NCI-H748 treated with DMSO at 0.1 percent for 48 hours (cell line): ENCODE measurements at regions not wholly inside any gene's neighbourhood (a gene's known extent, or its start where the extent isn't known, plus 50 kb on each side); places are given as distances from the start of the nearest gene placed in this dataset.

ENCODE experiments used
- DNase-seq: peaks from one replicate; lab custom pipeline; 2025; lab: John Stamatoyannopoulos, UW

DNA sequence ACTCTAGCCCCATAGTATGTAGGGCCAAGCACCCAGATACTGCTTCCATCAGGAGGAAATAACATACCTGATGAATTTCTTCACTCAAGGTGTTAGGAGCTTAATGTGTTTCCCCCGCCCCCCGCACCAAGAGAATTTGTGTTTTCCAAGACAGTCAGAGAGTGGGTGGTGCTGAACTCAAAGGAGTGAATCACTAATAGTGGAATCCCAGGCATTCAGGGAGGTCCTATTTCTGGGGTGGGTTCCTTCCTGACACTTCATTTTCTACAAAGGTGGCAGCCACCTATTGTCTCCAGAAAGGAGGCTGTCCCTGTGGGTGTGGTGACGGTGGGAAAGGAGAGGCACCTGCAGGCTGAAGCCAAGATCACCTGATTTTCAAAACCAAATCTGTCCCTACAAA is 50.8 kb upstream of the ELF5 start:
- DNase-seq, result no peak

DNA sequence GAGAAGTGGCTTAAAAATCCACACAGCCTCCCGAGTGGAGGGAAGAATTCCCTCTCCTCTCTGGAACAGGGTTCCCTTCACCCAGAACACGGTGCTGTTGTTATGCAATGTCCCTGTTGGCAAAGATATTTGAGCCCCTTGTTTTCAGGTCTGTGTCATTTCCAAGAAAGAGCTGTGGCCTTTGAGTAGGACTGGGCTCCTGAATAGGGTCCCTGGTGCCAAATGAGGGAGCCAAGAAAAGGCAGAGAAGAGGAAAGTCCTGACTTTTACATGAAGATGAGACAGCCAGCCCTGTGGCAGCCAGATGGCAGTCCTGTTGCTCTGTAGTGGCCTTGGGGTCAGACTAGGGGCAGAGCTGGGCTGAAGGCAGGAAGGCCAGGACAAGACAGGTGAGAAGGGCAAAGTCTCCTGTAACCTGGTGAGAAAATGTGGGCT is 51.2 kb upstream of the ELF5 start:
- DNase-seq, result no peak

DNA sequence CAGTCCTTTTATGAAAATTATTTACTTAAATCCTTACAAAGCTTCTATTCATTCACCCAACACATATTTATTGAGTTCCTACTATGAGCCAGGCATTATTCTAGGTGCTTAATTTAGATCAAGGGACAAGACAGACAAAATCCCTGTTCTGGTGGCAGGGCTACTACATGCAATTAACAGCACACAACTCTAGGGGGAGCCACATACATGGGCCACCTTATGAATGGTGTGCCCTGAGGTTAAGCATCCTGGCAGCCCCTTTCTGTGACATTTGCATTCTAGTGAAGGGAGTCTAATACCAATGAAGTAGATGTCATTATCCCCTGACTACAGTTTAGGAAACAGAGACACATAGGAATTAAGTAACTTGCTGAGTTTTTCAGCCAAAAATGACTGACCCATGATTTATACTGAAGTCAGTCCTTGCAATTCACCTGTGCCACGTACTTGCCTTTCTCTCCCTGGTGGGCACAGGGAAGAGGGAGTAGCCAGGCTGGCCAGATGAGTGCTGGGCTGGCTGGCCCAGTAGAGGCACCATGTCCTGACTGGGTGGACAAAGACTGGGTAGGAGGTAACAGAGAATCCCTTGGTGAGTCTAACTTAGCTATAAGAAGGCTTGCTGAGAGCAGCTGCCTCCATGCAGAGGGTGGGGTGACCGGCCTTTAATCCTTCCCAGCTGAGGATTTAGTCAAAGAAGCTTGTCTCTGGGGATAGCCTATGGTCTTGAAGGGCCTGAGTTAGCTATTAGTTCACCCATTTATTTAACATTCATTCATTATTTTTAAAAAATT is 52.0 kb upstream of the ELF5 start:
- peak; percentile 14 for DNase-seq

DNA sequence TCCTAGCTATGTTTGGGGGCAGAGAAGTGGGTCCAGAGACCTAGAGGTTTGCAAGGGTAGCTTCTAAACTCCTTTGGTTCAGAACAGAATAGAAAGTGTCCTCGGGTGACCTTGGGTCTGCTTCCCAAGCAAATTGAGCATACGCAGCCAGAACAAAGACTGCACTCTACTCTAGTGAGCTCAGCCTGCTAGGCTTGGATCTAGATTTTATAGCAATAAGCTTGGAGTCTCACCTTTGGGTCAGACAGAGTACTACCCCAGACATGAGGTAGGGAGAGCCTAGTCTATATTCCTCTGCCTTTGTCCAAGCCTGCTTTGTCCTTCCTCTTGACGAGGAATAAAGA is 52.6 kb upstream of the ELF5 start:
- no peak for DNase-seq

DNA sequence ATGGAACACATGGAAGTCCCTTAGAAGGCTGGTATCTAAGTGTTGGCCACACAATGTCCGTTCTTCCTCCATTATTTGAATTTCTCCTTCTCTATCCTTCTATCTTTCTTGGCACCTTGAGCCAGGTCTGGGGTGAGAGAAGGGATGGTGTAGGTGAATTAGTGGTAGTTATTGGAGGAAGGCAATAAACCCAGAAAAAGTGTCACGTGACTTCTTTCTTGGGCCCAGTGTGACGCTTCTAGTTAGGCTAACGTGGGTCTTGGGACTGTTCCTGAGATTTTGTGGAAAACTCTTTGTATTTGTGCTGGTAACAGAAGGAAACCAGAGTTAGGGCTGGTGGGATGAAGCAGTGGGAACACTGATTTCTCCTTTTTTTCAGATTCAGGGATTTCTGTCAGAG is 53.1 kb upstream of the ELF5 start:
- DNase-seq, result no peak

DNA sequence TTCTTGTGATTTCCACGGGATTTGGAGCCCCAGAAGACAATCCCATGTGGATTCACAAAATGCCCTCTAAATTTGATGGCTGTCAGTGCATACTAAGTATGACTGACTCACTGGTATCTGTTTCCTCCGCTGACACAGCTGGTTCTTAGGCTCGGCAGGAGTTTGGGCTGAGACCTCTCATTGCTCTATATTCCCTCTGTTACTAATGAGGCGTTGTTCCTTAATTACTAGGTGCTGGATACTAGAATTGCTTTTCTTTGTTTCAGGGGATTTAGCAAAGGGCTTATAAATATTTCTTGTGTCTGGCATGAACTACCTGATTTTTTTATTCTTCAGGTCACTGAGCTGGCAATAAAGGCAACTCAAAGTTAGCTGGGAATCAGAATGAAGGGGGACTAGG is 53.2 kb upstream of the EHF start:
- no peak for DNase-seq

DNA sequence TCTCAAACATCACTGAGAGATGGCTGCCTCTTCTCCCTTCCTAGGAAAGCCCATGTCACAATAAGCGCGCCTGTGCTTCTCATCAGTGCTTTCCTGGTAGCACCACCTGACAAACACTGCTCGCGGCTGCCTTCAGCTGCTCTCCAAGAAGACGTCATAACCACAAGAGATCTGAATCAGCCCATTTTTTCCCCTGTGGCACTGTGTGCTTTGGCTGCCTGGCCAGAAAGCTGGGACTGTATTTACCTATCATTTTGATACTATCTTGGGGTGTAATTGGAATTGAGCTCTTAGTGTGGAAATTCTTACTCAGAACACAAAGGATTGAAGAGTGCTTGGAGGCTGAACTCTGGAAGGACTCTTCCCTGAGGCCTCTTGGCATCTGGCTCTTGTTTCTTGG is 50.3 kb upstream of the EHF start:
- no peak for DNase-seq
